Liver (tissue), 3 donors: ENCODE measurements at regions not wholly inside any gene's neighbourhood (a gene's known extent, or its start where the extent isn't known, plus 50 kb on each side); places are given as distances from the start of the nearest gene placed in this dataset.

ENCODE experiments used
- CTCF ChIP-seq: fragments of 150-350 bp; IDR thresholded peaks from 2 replicates; pipeline ENCODE4 v1.5.1; 2017; ENCODE audit warnings: improper control_type of control experiment, low read depth, low read length; ENCODE audit not compliant: missing input control
- GABPA ChIP-seq, 2 donors: IDR thresholded peaks in 1 of 2; conservative IDR thresholded peaks in 1 of 2; 2 replicates each; pipeline ENCODE4 v1.6.1; 2016; ENCODE audit warnings: antibody characterized with exemption in 2 of 2, mild to moderate bottlenecking in 1 of 2, moderate library complexity in 1 of 2
- NR2F2 ChIP-seq: IDR thresholded peaks from 2 replicates; pipeline ENCODE4 v1.6.1; 2016; ENCODE audit warnings: antibody characterized with exemption
- TAF1 ChIP-seq: conservative IDR thresholded peaks from 2 replicates; pipeline ENCODE4 v1.6.1; 2016; ENCODE audit warnings: antibody characterized with exemption, mild to moderate bottlenecking
- YY1 ChIP-seq: IDR thresholded peaks from 2 replicates; pipeline ENCODE4 v1.6.1; 2016; ENCODE audit warnings: antibody characterized with exemption, mild to moderate bottlenecking
- donor health status: healthy.
- donor health status: healthy.

GRCh38 chr4:124097447-124097846 lies 615.1 kb downstream of the ANKRD50 start:
- TF ChIP-seq CTCF, result no peak
- TF ChIP-seq YY1, result no peak
- no peak for TF ChIP-seq NR2F2
- TF ChIP-seq GABPA (IDR thresholded peaks at IDR 0.05 in 1 of 2, conservative IDR thresholded peaks at IDR 0.05 in 1 of 2), result no peak
- TF ChIP-seq TAF1, result no peak
